H1 (cell line): ENCODE measurements at regions not wholly inside any gene's neighbourhood (a gene's known extent, or its start where the extent isn't known, plus 50 kb on each side); places are given as distances from the start of the nearest gene placed in this dataset.

ENCODE experiments used
- CTCF ChIA-PET: fragments of 300-600 bp; sonication (Branson Sonifier 250); formaldehyde crosslinking; loops from one replicate; lab custom pipeline; 2021; ENCODE audit not compliant: partially characterized antibody; lab: Charles Lee
- POLR2A ChIA-PET: fragments of 300-600 bp; sonication (Branson Sonifier 250); formaldehyde crosslinking; loops from one replicate; lab custom pipeline; 2021; ENCODE audit warnings: inconsistent platforms; ENCODE audit not compliant: partially characterized antibody; lab: Charles Lee
- DNase-seq, 2 experiments: peaks; one replicate each; pipeline versions ENCODE4 v3.0.0 to v3.0.0-alpha.2; 2010 to 2022; ENCODE audit warnings: low spot score in 2 of 2, low read depth in 1 of 2, mixed read lengths in 1 of 2
- FAIRE-seq: peaks from 2 replicates; lab custom pipeline; 2011; peaks lifted over from hg19 to GRCh38; lab: Jason Lieb, UNC
- H2AFZ ChIP-seq: 2 replicates; pipeline ENCODE4 v1.8.1; 2012; ENCODE audit warnings: low read length, inconsistent platforms
- H2AK5ac ChIP-seq: 2 replicates; pipeline ENCODE4 v1.6.1; 2013; ENCODE audit warnings: low read depth, low read length
- H2BK120ac ChIP-seq: replicated peaks from 2 replicates; pipeline ENCODE3; 2013; ENCODE audit warnings: low read depth, low read length, inconsistent platforms
- H2BK12ac ChIP-seq: 2 replicates; pipeline ENCODE4 v1.6.1; 2013; ENCODE audit warnings: low read depth, low read length
- H2BK15ac ChIP-seq: 2 replicates; pipeline ENCODE4 v1.6.1; 2013; ENCODE audit warnings: low read length
- H2BK20ac ChIP-seq: 2 replicates; pipeline ENCODE4 v1.6.1; 2013; ENCODE audit warnings: low read length
- H2BK5ac ChIP-seq: 2 replicates; pipeline ENCODE4 v1.6.1; 2013; ENCODE audit warnings: low read depth, low read length
- H3K14ac ChIP-seq: 2 replicates; pipeline ENCODE4 v1.6.1; 2013; ENCODE audit warnings: inconsistent platforms; ENCODE audit not compliant: insufficient read length
- H3K18ac ChIP-seq: 2 replicates; pipeline ENCODE4 v1.6.1; 2013; ENCODE audit warnings: low read length; ENCODE audit errors: extremely low read depth
- H3K23ac ChIP-seq: 2 replicates; pipeline ENCODE4 v1.6.1; 2013; ENCODE audit warnings: inconsistent platforms; ENCODE audit not compliant: insufficient read length
- H3K23me2 ChIP-seq: 2 replicates; pipeline ENCODE4 v1.6.1; 2013; ENCODE audit warnings: low read depth, low read length
- H3K27ac ChIP-seq: 2 replicates; pipeline ENCODE4 v1.6.1; 2011; ENCODE audit warnings: low read depth, low read length, inconsistent platforms
- H3K27me3 ChIP-seq, 4 experiments: replicated peaks in 1 of 4; 1 replicate in 1 of 4; 2 replicates in 3 of 4; pipeline versions ENCODE4 v1.6.1 to v1.8.1; 2011 to 2013; ENCODE audit warnings: low read length in 3 of 4, mild to moderate bottlenecking in 3 of 4, inconsistent platforms in 2 of 4, mixed read lengths in 2 of 4, moderate library complexity in 1 of 4; ENCODE audit not compliant: control insufficient read depth in 3 of 4, insufficient read depth in 3 of 4; ENCODE audit errors: extremely low read depth in 1 of 4
- H3K36me3 ChIP-seq, 4 experiments: 2 replicates each; pipeline versions ENCODE4 v1.6.1 to v1.8.1; 2011 to 2013; ENCODE audit warnings: mild to moderate bottlenecking in 4 of 4, low read length in 3 of 4, moderate library complexity in 2 of 4, control low read depth in 1 of 4, inconsistent platforms in 1 of 4; ENCODE audit not compliant: insufficient read depth in 4 of 4, control insufficient read depth in 2 of 4
- H3K4ac ChIP-seq: replicated peaks from 2 replicates; pipeline ENCODE3; 2013; ENCODE audit warnings: low read length, low read depth, mixed read lengths, inconsistent platforms; ENCODE audit not compliant: insufficient read length
- H3K4me1 ChIP-seq, 4 experiments: replicated peaks in 1 of 4; 1 replicate in 1 of 4; 2 replicates in 3 of 4; pipeline versions ENCODE4 v1.6.1 to v1.8.1; 2011 to 2013; ENCODE audit warnings: low read length in 3 of 4, inconsistent platforms in 2 of 4, mixed read lengths in 1 of 4; ENCODE audit not compliant: insufficient read depth in 4 of 4, control insufficient read depth in 3 of 4
- H3K4me2 ChIP-seq, 2 experiments: 2 replicates each; pipeline versions ENCODE4 v1.6.1 to v1.8.1; 2011 to 2013; ENCODE audit warnings: low read depth in 2 of 2, low read length in 2 of 2, control low read depth in 1 of 2, inconsistent platforms in 1 of 2, mild to moderate bottlenecking in 1 of 2; ENCODE audit not compliant: insufficient read depth in 1 of 2
- H3K4me3 ChIP-seq, 4 experiments: fragments of 200-600, 300-600 bp in 1 of 4; sonication (generic), shearing (Covaris generic), sonication (Bioruptor Twin) in 1 of 4; 2 replicates each; pipeline versions ENCODE4 v1.5.1 to v1.8.1; 2011 to 2016; ENCODE audit warnings: low read length in 4 of 4, low read depth in 3 of 4, control low read depth in 2 of 4, inconsistent platforms in 2 of 4, mild to moderate bottlenecking in 2 of 4, mixed read lengths in 1 of 4, moderate library complexity in 1 of 4; ENCODE audit not compliant: insufficient read depth in 2 of 4; ENCODE audit errors: extremely low read depth in 1 of 4
- H3K56ac ChIP-seq: replicated peaks from 2 replicates; pipeline ENCODE3; 2013; ENCODE audit warnings: low read depth, mild to moderate bottlenecking, mixed read lengths, low read length, inconsistent platforms; ENCODE audit not compliant: insufficient read length
- H3K79me1 ChIP-seq: 2 replicates; pipeline ENCODE4 v1.6.1; 2013; ENCODE audit warnings: low read depth, low read length, control low read depth
- H3K79me2 ChIP-seq, 2 experiments: 2 replicates each; pipeline versions ENCODE4 v1.6.1 to v1.8.1; 2012 to 2013; ENCODE audit warnings: low read length in 2 of 2, mild to moderate bottlenecking in 2 of 2, inconsistent platforms in 1 of 2; ENCODE audit not compliant: insufficient read depth in 2 of 2, control insufficient read depth in 1 of 2
- H3K9ac ChIP-seq, 4 experiments: replicated peaks in 1 of 4; 1 replicate in 1 of 4; 2 replicates in 3 of 4; pipeline versions ENCODE4 v1.6.1 to v1.8.1; 2011 to 2013; ENCODE audit warnings: low read depth in 3 of 4, low read length in 3 of 4, control low read depth in 2 of 4, mild to moderate bottlenecking in 2 of 4, moderate library complexity in 2 of 4, inconsistent platforms in 1 of 4; ENCODE audit errors: extremely low read depth in 1 of 4
- H3K9me3 ChIP-seq, 2 experiments: 2 replicates each; pipeline versions ENCODE4 v1.6.1 to v1.8.1; 2012 to 2013; ENCODE audit warnings: mild to moderate bottlenecking in 2 of 2, moderate library complexity in 2 of 2, control low read depth in 1 of 2, inconsistent platforms in 1 of 2, low read depth in 1 of 2, low read length in 1 of 2, mixed read lengths in 1 of 2; ENCODE audit not compliant: insufficient read depth in 2 of 2
- H4K20me1 ChIP-seq, 2 experiments: replicated peaks in 1 of 2; 2 replicates each; pipeline versions ENCODE3 to v1.8.1; 2011 to 2013; ENCODE audit warnings: inconsistent platforms in 2 of 2, low read length in 2 of 2, mild to moderate bottlenecking in 1 of 2; ENCODE audit not compliant: insufficient read depth in 2 of 2, control insufficient read depth in 1 of 2
- H4K5ac ChIP-seq: 2 replicates; pipeline ENCODE4 v1.6.1; 2013; ENCODE audit warnings: low read length, low read depth, mixed read lengths, inconsistent platforms; ENCODE audit not compliant: insufficient read length
- H4K8ac ChIP-seq: 2 replicates; pipeline ENCODE4 v1.8.0; 2013; ENCODE audit warnings: mild to moderate bottlenecking, moderate library complexity, low read length, inconsistent platforms; ENCODE audit not compliant: insufficient read depth; ENCODE audit errors: extremely low read depth
- H4K91ac ChIP-seq: replicated peaks from 2 replicates; pipeline ENCODE3; 2013; ENCODE audit warnings: low read length, mixed read lengths, inconsistent platforms; ENCODE audit not compliant: insufficient read length
- BCL11A ChIP-seq, 2 experiments: IDR thresholded peaks; one replicate each; pipeline ENCODE4 v1.6.1; 2011; ENCODE audit warnings: low read depth in 2 of 2, low read length in 2 of 2, mild to moderate bottlenecking in 2 of 2
- JUN ChIP-seq: IDR thresholded peaks from 2 replicates; pipeline ENCODE4 v1.6.1; 2011; ENCODE audit warnings: low read depth, mild to moderate bottlenecking, improper control_type of control experiment, low read length
- SP1 ChIP-seq: IDR thresholded peaks from 2 replicates; pipeline ENCODE4 v1.6.1; 2011; ENCODE audit warnings: low read depth, low read length
- WGBS, 2 experiments: shearing (Covaris generic) in 1 of 2; methylation state at CpG; one replicate each; pipeline versions ENCODE4 v1.1.6 to v1.1.7; 2013 to 2015; ENCODE audit warnings: low lambda C conversion rate in 2 of 2, mixed read lengths in 2 of 2, inconsistent platforms in 1 of 2, low coverage in 1 of 2, missing lambda C conversion rate in 1 of 2; ENCODE audit not compliant: insufficient replicate concordance in 2 of 2, insufficient coverage in 1 of 2, insufficient read length in 1 of 2; ENCODE audit errors: extremely low coverage in 1 of 2, missing lambda C conversion rate in 1 of 2; 5-methylcytosine and 5-hydroxymethylcytosine counted together

DNA sequence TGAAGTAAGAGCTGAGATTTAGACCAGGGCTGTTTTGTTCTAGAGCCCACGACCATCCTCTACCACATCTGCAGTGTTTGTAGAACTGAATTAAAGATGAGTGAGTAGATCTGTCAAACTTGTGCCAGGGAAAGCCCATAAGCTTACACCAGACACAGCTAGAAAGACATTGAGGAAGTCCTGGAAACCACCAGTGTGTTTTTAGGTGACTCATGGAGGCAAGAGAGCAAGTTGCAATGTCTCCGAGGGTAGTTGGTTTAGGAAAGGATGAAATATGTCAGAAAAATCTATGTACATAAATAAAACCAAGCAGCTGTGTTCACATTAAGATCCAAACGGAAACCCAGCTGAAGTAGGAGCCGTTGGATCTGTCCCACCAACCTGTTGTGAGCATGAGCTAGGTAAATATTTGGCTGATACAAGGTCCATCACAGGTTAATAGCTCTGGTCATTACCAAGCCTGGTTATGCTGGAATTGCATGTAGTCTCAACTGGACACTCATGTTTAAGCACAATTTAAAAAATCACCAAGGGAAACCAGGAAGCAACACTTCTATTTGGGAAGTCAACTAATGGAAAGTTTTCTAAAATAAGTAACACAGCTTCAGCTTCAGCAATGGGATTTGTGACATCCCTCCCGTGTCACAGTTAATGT lies 49.9 kb upstream of the PLEKHG3 start:
- no peak overlapping the region for H3K4ac ChIP-seq
- no peak overlapping the region for H4K5ac ChIP-seq
- peaks cover 0 to 5% of the 10 kb centered on the region in 2 experiments; a peak in 1 of 4 replicates for H3K9me3 ChIP-seq
- H3K79me1 ChIP-seq: no peaks in the 10 kb centered on the region
- no peaks in the 10 kb centered on the region for H3K79me2 ChIP-seq
- H3K4me2 ChIP-seq: no peak overlapping the region
- H4K20me1 ChIP-seq: no peaks in the 10 kb centered on the region
- H3K18ac ChIP-seq: no peak overlapping the region
- H4K8ac ChIP-seq: no peak overlapping the region
- H4K91ac ChIP-seq: no peak overlapping the region
- no peak overlapping the region for H3K56ac ChIP-seq
- H3K27me3 ChIP-seq: no peaks in the 10 kb centered on the region; a peak in 1 of 7 replicates
- H2BK120ac ChIP-seq: no peak overlapping the region
- H3K4me1 ChIP-seq: peaks cover 0 to 4% (median under 1%) of the 10 kb centered on the region in 4 experiments; a peak in 3 of 7 replicates
- no peak overlapping the region for H3K23ac ChIP-seq
- no peak overlapping the region for H3K14ac ChIP-seq
- H2AFZ ChIP-seq: no peak overlapping the region
- no peak for FAIRE-seq
- no peaks in the 10 kb centered on the region for H3K23me2 ChIP-seq
- H3K27ac ChIP-seq: no peak overlapping the region
- WGBS, 2 experiments: 87% methylated on average over 5 of the region's 5 CpGs; no CpG with 5 or more reads in 1 of the 2 experiments
- H2BK15ac ChIP-seq: no peak overlapping the region
- H3K36me3 ChIP-seq: no peaks in the 10 kb centered on the region
- H2BK5ac ChIP-seq: no peak overlapping the region
- H3K4me3 ChIP-seq: no peak overlapping the region
- no peak overlapping the region for H2BK12ac ChIP-seq
- CTCF ChIA-PET: interaction anchor here (0.6 to 2.2 kb wide), 15 partner anchors 9 to 380 kb away, joined by 3 to 7 read pairs (median 4); no protein-coding TSS in a partner anchor
- H2BK20ac ChIP-seq: no peak overlapping the region
- DNase-seq: no peak
- POLR2A ChIA-PET: interaction anchor here (0.6 to 1.6 kb wide), 4 partner anchors 9 to 150 kb away, joined by 3 to 5 read pairs (median 4); partner anchors contain the start of gene ZBTB1
- H3K9ac ChIP-seq: no peak overlapping the region
- H2AK5ac ChIP-seq: no peak overlapping the region
- no peak for TF ChIP-seq BCL11A (IDR thresholded peaks at IDR 0.05; ENCODE audit: low read depth in 2 of 2, low read length in 2 of 2)
- no peak for TF ChIP-seq JUN
- no peak for TF ChIP-seq SP1
